ENCODE measurements at regions not wholly inside any gene's neighbourhood (a gene's known extent, or its start where the extent isn't known, plus 50 kb on each side); places are given as distances from the start of the nearest gene placed in this dataset.

DNA sequence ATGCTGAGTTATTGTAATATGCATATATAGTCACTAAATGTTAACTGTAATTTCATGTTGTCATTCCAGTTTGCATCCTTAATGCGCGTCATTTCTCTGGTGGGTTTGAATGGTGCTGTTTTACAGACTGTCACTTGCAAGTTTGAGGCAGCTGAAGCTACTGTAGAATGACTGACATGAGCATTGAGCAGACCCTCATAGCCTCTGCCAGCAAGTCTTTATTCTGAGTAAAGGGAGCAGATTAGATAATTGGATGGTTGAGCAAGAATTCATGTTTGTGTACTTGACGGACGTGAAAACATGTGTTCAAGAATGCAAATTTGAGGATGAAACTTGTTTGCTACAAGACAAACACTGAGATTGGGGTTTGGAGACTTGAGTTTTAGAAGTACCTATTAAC is 854.8 kb upstream of the KLHL29 start:
- no peak for DNase-seq

GRCh38 chr2:22536133-22536532 is 848.8 kb upstream of the KLHL29 start:
- no peak for DNase-seq

GRCh38 chr2:22554453-22554852 is 830.5 kb upstream of the KLHL29 start:
- DNase-seq = no peak

DNA sequence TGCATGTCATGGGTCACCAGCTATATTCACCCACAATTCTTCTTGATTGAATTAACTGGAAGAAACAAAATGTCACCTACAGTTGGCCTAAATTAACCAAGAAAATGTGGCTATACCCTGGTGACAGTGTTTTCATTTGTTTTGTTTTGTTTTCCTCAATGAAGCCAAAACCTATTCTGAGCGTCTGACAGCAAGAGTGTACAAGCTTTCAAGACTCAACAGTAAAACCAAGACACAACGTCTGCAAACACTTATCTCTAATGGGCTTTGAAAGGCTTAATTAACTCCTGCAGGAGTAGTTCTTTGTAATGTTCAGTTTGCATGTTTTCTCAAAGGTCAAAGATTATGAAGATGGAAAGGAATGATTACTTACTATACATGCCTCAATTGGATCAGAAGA is 827.6 kb upstream of the KLHL29 start:
- no peak for DNase-seq

DNA sequence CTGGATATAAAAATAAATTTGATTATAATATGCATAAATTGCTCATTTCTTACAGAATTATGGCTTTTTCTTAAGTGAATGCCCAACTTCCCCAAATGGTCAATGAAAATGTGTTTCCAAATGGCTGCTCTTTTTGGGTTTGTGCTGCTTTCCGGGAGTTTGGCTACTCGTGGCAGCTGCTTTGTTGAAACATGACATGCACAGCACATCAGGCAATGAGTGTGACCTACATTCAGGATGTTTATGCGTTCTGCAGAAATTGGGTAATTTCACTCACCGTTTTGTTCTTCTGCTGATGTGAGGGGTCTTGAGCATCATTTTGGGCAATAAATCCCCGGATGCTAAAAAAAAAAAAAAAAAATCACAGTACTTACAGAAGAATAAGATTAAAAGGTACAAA is 825.0 kb upstream of the KLHL29 start:
- DNase-seq = no peak

- no peak for DNase-seq
Observed at GRCh38 chr2:22579341-22579740, 805.6 kb upstream of the KLHL29 start.

DNA sequence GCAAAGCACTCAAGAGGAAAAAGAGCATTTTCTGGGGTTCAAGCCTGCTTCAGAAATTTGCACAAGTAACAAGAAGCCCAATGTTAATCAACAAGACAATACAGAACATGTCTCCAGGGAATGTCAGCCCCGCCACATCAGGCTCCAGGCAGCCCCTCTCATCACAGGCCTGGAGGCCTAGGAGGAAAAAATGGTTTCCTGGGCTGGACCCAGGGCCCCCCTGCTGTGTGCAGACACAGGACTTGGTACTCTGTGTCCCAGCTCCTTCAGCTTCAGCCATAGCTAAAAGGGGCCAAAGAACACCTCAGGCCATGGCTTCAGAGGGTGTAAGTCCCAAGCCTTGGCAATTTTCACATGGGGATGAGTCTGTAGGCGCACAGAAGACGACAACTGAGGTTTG is 802.9 kb upstream of the KLHL29 start:
- no peak for DNase-seq

DNA sequence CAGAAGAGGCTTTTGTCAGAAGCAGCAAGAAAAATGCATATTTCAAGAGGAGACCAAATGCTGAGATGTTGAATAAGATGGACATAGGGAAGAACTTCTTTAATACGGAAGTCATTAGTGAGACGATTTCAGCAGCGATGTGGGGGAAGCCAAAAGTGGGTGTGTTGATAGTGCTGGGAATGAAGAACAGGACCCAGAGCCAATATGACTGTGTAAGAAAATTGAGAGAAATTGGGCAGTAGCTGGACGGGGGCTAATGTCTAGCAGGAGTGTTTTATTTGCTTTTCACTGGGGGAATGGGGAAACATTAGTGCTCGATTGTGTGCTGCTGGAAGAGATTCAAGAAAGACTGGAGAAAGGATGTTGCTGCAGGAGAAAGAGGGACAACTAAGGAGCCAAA is 788.7 kb upstream of the KLHL29 start:
- DNase-seq = no peak

DNA sequence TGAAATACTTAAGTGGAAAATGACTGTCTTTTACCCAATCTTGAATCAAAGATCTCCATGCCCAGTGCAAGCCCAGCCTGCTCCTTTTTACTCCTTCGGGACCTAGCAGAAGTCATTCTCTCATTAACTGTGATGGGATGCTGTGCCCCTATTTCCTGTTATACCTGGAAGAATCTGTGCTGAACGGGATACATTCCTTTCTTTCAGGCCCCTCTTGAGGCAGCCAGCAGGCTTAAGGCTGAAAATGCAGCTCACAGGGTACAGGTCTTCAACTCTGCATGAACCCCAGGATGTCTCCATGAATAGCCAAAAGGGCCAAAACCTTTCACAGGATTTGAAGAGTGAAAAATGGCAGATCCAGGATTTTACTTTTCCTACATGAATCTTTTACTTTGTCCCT is 784.8 kb upstream of the KLHL29 start:
- DNase-seq = no peak

GRCh38 chr2:22600999-22601398 is 784.0 kb upstream of the KLHL29 start:
- DNase-seq = no peak

- no peak for DNase-seq
Observed at GRCh38 chr2:22604136-22604535, 780.8 kb upstream of the KLHL29 start.

- DNase-seq = no peak
Observed at GRCh38 chr2:22616031-22616430, 768.9 kb upstream of the KLHL29 start.

DNA sequence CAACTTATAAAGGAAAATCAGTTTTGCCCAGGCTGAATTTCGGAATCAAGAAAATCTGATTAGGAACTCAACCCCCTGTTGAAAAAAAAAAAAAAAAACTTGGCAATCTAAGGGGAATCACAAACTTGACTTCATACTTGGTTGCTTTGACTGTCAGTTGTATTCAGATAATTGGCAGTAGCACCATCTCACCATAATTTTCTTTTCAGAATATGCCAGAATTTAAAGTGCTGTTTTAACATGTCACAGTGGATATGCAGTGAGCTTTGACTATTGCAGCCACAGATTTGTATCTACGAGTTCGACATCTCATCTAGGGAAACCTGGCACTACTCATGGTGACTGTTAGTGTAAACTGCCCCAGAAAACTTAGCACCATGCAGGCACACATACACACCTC is 761.4 kb upstream of the KLHL29 start:
- DNase-seq = no peak

DNA sequence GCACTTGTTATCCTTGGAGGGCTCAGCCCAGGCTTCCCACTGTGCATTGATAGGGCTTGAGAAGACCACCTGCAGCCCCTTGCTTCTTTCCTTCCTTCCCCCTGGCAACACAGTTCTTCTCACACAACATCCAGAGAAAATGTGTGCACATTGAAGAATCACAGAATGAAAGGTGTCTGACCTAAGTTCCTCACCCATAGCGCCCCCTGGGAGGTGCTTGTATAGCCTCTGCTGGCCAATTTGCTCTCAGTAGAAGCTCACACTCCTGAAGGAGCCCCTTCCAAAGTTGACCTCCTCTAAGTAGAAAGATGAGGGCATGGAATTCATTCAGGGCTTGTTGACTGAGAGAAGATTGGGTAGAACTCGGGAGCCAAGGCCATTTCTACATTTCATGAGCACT is 758.4 kb upstream of the KLHL29 start:
- DNase-seq = no peak

DNA sequence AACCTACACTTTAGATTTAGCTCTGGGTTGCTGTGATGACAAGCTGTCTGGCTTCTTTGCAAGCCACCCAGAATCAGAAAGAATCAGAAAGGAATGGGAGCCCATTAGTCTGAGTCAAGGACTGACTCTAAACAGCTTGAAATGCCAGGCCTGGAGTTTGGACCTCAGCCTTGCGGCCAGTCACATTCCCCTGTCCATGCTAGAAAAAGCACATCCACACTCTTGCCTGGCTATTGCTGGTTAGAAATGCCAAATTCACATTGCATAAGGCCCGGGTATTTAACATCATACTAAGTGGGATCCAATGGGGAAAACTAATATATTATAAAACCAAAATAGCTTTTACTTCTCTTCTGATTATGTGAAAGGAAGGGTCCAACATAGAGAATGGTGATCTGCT is 756.8 kb upstream of the KLHL29 start:
- no peak for DNase-seq

DNA sequence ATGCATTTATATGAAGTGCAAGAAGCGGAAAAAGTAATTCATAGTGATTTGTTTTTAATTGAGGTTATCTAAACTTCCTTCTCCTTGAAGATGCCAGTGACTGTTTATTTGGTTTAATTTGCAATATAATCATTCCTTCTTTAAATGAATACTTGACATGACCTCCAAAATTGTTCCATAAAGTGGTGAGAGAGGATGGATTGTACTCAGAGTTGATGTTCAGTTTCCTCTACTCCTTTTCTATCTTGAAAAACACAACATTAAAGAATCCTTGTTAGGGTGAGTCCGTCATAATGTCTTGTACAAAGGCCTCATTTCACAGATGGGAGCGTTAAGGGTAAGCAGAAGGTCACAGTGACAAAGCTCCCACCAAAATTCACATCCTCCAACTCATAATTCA is 756.1 kb upstream of the KLHL29 start:
- no peak for DNase-seq

- no peak for DNase-seq
Observed at GRCh38 chr2:22634167-22634566, 750.8 kb upstream of the KLHL29 start.

- no peak for DNase-seq
Observed at GRCh38 chr2:22656426-22656825, 728.6 kb upstream of the KLHL29 start.

- DNase-seq = no peak
Observed at GRCh38 chr2:22673529-22673928, 711.5 kb upstream of the KLHL29 start.

DNA sequence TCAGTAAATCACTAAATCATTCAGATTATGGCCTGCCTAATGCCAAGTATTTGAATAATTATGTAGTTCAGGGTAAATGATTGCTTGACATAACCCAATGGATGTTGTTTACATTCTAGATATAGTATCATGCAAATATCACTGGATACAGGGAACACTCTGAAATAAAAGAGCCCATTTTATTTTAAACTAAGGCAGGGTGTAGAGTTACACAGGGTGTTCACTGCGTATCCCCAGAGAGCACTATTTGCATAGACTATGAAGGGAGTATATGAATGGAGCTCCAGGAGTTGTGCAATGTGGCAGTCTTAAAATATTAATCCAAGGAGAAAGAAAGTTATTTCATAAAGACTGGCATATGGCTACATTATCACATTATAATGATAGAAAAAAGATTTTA is 701.1 kb upstream of the KLHL29 start:
- no peak for DNase-seq

- DNase-seq = no peak
Observed at GRCh38 chr2:22690096-22690495, 694.9 kb upstream of the KLHL29 start.

DNA sequence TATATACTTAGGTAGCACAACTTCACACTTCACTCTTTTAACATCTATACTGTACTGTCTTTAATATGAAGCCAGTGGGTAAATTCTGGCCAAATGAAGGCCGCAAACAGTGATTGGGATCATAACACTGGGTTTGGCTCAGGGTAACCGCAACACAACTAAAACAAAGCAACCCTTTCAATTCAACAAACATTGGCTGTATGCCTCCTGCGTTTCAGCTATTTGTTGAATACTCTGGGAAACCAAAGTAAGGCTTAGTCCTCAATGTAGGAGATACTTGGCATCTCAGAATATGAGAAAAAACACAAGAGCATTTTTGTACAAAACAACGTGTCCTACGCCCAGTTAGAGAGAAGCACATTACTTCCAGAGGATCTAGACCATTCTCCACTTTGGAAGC is 693.3 kb upstream of the KLHL29 start:
- no peak for DNase-seq

- no peak for DNase-seq
Observed at GRCh38 chr2:22692746-22693145, 692.2 kb upstream of the KLHL29 start.

- DNase-seq = no peak
Observed at GRCh38 chr2:22694300-22694699, 690.7 kb upstream of the KLHL29 start.

GRCh38 chr2:22694856-22695255 is 690.1 kb upstream of the KLHL29 start:
- no peak for DNase-seq

GRCh38 chr2:22697054-22697788 is 687.8 kb upstream of the KLHL29 start:
- DNase-seq = no peak

Data from SW 1271 (cell line).